ENCODE measurements at regions not wholly inside any gene's neighbourhood (a gene's known extent, or its start where the extent isn't known, plus 50 kb on each side); places are given as distances from the start of the nearest gene placed in this dataset.

- TF ChIP-seq CTCF (IDR thresholded peaks at IDR 0.05) (no peak), POLR2A (IDR thresholded peaks at IDR 0.05) (no peak)
Observed at GRCh38 chr7:84813376-84813775, 373.5 kb downstream of the SEMA3D start.

Measured in tibial nerve (tissue), 3 donors.